Erythroblast (primary cell): ENCODE measurements at regions not wholly inside any gene's neighbourhood (a gene's known extent, or its start where the extent isn't known, plus 50 kb on each side); places are given as distances from the start of the nearest gene placed in this dataset.

Experiments used
- GATA1 ChIP-seq: IDR thresholded peaks from 2 replicates; pipeline ENCODE4 v1.6.1; 2011; ENCODE audit warnings: low read depth, mild to moderate bottlenecking, control low read depth, low read length, moderate library complexity
- POLR2A ChIP-seq: IDR thresholded peaks from 2 replicates; pipeline ENCODE4 v1.6.1; 2011; ENCODE audit warnings: mild to moderate bottlenecking, low read length

DNA sequence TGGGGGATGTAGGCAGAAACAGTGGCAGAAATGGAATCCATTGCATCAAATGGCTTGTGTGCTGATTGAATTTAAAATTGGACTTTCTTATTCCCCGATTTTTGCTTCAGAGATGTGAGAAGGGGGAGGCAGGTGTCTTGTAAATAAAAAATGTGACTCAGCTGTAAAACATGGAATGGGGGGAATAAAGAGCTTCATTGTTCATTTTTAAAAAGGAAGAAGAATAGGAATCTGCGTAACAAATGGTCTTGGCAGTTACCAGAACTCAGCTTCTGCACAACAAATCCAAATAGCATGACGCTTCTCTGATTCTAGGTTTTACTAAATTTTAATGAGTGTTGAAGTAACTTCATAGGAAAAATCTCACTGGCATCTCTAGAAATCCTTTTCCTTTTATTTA is 323.9 kb upstream of the GBE1 start:
- TF ChIP-seq POLR2A (no peak), GATA1 (no peak)
